ENCODE measurements at regions not wholly inside any gene's neighbourhood (a gene's known extent, or its start where the extent isn't known, plus 50 kb on each side); places are given as distances from the start of the nearest gene placed in this dataset.

- TF ChIP-seq ZNF462 (CRISPR knock-in tag; IDR thresholded peaks at IDR 0.05) (no peak), ZNF114 (CRISPR knock-in tag; IDR thresholded peaks at IDR 0.05) (no peak), POLR2AphosphoS5 (IDR thresholded peaks at IDR 0.05; ENCODE audit: low read depth) (no peak)
These were observed 249.0 kb downstream of the LTN1 start (continued) for GRCh38 chr21:28743723-28744122.

- no peak overlapping the region for H3K27ac ChIP-seq (ENCODE audit: low read depth)
- no peaks in the 10 kb centered on the region for H4K20me1 ChIP-seq (replicated peaks; ENCODE audit: insufficient read depth)
- H3K79me2 ChIP-seq (replicated peaks; ENCODE audit: insufficient read depth), result no peaks in the 10 kb centered on the region
- ATAC-seq (no peak), DNase-seq (ENCODE audit: low spot score) (no peak)
- no peak overlapping the region for H3K4me3 ChIP-seq
- no peaks in the 10 kb centered on the region for H3K27me3 ChIP-seq (ENCODE audit: insufficient read depth)
- peaks cover 12% of the 10 kb centered on the region; the same call in 1 of the 2 replicates for H3K4me1 ChIP-seq (ENCODE audit: insufficient read depth)
- H3K4me2 ChIP-seq, result no peak overlapping the region
- Mint-ChIP-seq H3K4me3 (no peak overlapping the region), H3K36me3 (ENCODE audit: low read depth) (peaks cover 3% of the 10 kb centered on the region; the same call in 1 of the 3 replicates), H3K27me3 (ENCODE audit: insufficient read depth, low read depth, poor library complexity) (peaks cover 2% of the 10 kb centered on the region), H3K9me3 (peaks cover 6% of the 10 kb centered on the region; the same call in 1 of the 3 replicates), H3K4me1 (peaks cover 19% of the 10 kb centered on the region), H3K27ac (no peak overlapping the region)
- H3F3A ChIP-seq (replicated peaks; ENCODE audit: low read depth), result no peaks in the 10 kb centered on the region
- H2AFZ ChIP-seq, result no peak overlapping the region
- TF ChIP-seq ZNF462 (CRISPR knock-in tag; IDR thresholded peaks at IDR 0.05), result no peak
- H3K9me2 ChIP-seq (ENCODE audit: insufficient read depth), result no peaks in the 10 kb centered on the region
- H3K36me3 ChIP-seq (ENCODE audit: insufficient read depth), result no peaks in the 10 kb centered on the region
These were observed 250.2 kb downstream of the LTN1 start for GRCh38 chr21:28742527-28742926.

All from GM23338 (cell line).